ENCODE measurements at regions not wholly inside any gene's neighbourhood (a gene's known extent, or its start where the extent isn't known, plus 50 kb on each side); places are given as distances from the start of the nearest gene placed in this dataset.
"Not testable (repeated sequence)": the region's sequence is repeated elsewhere in the genome, so short reads cannot be mapped to it uniquely, and the experiment has no call there.

DNA sequence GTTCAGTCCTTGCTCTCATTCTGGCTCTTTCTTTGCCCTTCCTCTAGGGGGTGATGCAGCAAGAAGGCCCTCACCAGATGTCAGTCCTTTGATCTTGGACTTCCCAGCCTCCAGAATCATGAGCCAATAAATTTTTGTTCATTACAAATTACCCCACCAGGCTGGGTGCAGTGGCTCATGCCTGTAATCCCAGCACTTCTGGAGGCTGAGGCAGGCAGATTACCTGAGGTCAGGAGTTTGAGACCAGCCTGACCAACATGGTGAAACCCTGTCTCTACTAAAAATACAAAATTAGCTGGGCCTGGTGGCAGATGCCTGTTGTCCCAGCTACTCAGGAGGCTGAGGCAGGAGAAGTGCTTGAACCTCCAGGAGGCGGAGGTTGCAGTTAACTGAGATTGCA lies 106.3 kb upstream of the TRPM1 start:
- not testable (repeated sequence) for H2AK5ac ChIP-seq (ENCODE audit: low read depth, low read length)
- 100% methylated on average over 1 of the region's 1 CpG; no CpG with 5 or more reads in 1 of the 2 experiments for WGBS, 2 experiments (ENCODE audit: extremely low coverage in 1 of 2, insufficient coverage in 1 of 2, insufficient read length in 1 of 2, insufficient replicate concordance in 2 of 2, low coverage in 1 of 2, low lambda C conversion rate in 2 of 2, missing lambda C conversion rate in 1 of 2)

More for the DNA sequence above, 106.3 kb upstream of the TRPM1 start:
- CTCF ChIA-PET (ENCODE audit: partially characterized antibody): interaction anchor here (0.9 to 2.9 kb wide), 2 partner anchors 248 to 281 kb away, joined by 3 to 17 read pairs; no protein-coding TSS in a partner anchor
- H3K79me1 ChIP-seq (ENCODE audit: low read depth, low read length); H3K79me2 ChIP-seq (ENCODE audit: control insufficient read depth in 1 of 2, insufficient read depth in 2 of 2, low read length in 2 of 2); H3K36me3 ChIP-seq (ENCODE audit: control insufficient read depth in 2 of 4, insufficient read depth in 4 of 4, low read length in 3 of 4); H3K4me3 ChIP-seq (ENCODE audit: extremely low read depth in 1 of 4, insufficient read depth in 2 of 4, low read depth in 3 of 4, low read length in 4 of 4); H3K27me3 ChIP-seq (replicated peaks in 1 of 4; ENCODE audit: control insufficient read depth in 3 of 4, extremely low read depth in 1 of 4, insufficient read depth in 3 of 4, low read length in 3 of 4); H4K91ac ChIP-seq (replicated peaks; ENCODE audit: insufficient read length, low read length); H4K20me1 ChIP-seq (replicated peaks in 1 of 2; ENCODE audit: control insufficient read depth in 1 of 2, insufficient read depth in 2 of 2, low read length in 2 of 2); H4K8ac ChIP-seq (ENCODE audit: extremely low read depth, insufficient read depth, low read length); H2BK20ac ChIP-seq (ENCODE audit: low read length); H3K18ac ChIP-seq (ENCODE audit: extremely low read depth, low read length); H3K56ac ChIP-seq (replicated peaks; ENCODE audit: insufficient read length, low read depth, low read length); H4K5ac ChIP-seq (ENCODE audit: insufficient read length, low read depth, low read length); H3K23ac ChIP-seq (ENCODE audit: insufficient read length); H2BK12ac ChIP-seq (ENCODE audit: low read depth, low read length); H2AFZ ChIP-seq (ENCODE audit: low read length); H3K23me2 ChIP-seq (ENCODE audit: low read depth, low read length); POLR2A ChIA-PET (ENCODE audit: partially characterized antibody); H2BK15ac ChIP-seq (ENCODE audit: low read length); H3K4me2 ChIP-seq (ENCODE audit: insufficient read depth in 1 of 2, low read depth in 2 of 2, low read length in 2 of 2); H2BK5ac ChIP-seq (ENCODE audit: low read depth, low read length); H3K9me3 ChIP-seq (ENCODE audit: insufficient read depth in 2 of 2, low read depth in 1 of 2, low read length in 1 of 2); H3K9ac ChIP-seq (replicated peaks in 1 of 4; ENCODE audit: extremely low read depth in 1 of 4, low read depth in 3 of 4, low read length in 3 of 4); H2BK120ac ChIP-seq (replicated peaks; ENCODE audit: low read depth, low read length); H3K14ac ChIP-seq (ENCODE audit: insufficient read length); H3K27ac ChIP-seq (ENCODE audit: low read depth, low read length); H3K4me1 ChIP-seq (replicated peaks in 1 of 4; ENCODE audit: control insufficient read depth in 3 of 4, insufficient read depth in 4 of 4, low read length in 3 of 4); H3K4ac ChIP-seq (replicated peaks; ENCODE audit: insufficient read length, low read depth, low read length); FAIRE-seq: not testable (repeated sequence)
- peak in 1 of 3 experiments; percentile 4; a peak in 1 of 4 replicates for TF ChIP-seq CTCF (IDR thresholded peaks at IDR 0.05; ENCODE audit: control extremely low read depth in 1 of 3, insufficient read depth in 1 of 3, low read depth in 1 of 3, low read length in 3 of 3)
- DNase-seq (ENCODE audit: low read depth in 1 of 2, low spot score in 2 of 2): peak in 1 of 2 experiments; percentile 7
